ENCODE measurements at regions not wholly inside any gene's neighbourhood (a gene's known extent, or its start where the extent isn't known, plus 50 kb on each side); places are given as distances from the start of the nearest gene placed in this dataset.

DNA sequence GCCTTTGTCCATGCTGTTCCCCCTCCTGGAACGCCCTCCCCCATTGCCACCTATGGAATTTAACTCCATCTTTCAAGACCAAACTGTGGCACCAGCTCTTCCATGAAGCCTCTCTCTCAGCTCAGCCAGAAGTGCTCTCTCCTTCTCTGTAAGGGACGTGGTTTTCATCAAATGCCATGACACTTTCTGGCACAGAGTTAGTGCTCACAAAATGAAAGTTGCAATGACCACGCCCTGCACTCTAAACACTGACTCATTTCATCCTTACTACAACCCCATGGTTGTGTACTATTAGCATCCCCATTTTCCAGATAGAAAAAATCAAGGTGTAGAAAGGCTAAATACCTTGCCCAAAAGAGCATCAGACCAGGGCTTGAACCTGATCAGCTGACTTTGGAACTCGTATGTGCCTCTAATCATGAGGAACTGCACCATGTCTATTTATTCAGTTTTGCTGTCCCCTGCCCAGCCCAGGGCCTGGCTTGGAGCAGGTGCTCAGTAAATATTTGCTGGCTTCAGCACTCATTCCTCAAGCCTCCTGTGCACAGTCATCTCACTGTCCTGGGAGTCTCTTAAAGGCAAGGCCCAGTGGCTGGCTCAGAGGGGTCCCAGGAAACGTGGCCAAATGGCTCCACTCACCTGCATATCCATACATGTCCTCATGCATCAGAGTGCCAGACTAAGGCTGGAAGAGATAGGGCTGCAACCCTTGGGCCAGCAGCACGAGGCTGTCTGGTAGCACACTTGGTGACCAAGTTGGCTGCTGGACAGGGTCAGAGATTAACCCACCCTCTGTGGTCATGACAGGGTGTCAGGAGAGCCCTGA, 77.9 kb downstream of the MRPL14 start:
- DNase-seq (ENCODE audit: low spot score in 2 of 2): no peak
- H3K36me3 ChIP-seq: no peaks in the 10 kb centered on the region
- peak overlapping the region; percentile 84 to 91 for H3K27ac ChIP-seq
- TF ChIP-seq, protein P1, sequence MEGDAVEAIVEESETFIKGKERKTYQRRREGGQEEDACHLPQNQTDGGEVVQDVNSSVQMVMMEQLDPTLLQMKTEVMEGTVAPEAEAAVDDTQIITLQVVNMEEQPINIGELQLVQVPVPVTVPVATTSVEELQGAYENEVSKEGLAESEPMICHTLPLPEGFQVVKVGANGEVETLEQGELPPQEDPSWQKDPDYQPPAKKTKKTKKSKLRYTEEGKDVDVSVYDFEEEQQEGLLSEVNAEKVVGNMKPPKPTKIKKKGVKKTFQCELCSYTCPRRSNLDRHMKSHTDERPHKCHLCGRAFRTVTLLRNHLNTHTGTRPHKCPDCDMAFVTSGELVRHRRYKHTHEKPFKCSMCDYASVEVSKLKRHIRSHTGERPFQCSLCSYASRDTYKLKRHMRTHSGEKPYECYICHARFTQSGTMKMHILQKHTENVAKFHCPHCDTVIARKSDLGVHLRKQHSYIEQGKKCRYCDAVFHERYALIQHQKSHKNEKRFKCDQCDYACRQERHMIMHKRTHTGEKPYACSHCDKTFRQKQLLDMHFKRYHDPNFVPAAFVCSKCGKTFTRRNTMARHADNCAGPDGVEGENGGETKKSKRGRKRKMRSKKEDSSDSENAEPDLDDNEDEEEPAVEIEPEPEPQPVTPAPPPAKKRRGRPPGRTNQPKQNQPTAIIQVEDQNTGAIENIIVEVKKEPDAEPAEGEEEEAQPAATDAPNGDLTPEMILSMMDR (IDR thresholded peaks at IDR 0.05): no peak
- TF ChIP-seq POLR2A (IDR thresholded peaks at IDR 0.05): no peak
- TF ChIP-seq POLR2AphosphoS5 (IDR thresholded peaks at IDR 0.05): no peak
- no peaks in the 10 kb centered on the region for H3K9me3 ChIP-seq
- peaks cover 16 to 42% of the 10 kb centered on the region in 2 donors for H3K4me1 ChIP-seq
- no peak overlapping the region for H3K4me3 ChIP-seq
- intact Hi-C loops (cut with DNase I; ENCODE audit: low total_unique reads): no loop called here
- no peaks in the 10 kb centered on the region for H3K27me3 ChIP-seq

GRCh38 chr6:44048277-44048676, 79.0 kb downstream of the MRPL14 start:
- Histone ChIP-seq H3K27me3 (no peaks in the 10 kb centered on the region), H3K36me3 (no peaks in the 10 kb centered on the region), H3K4me1 (peaks cover 19 to 50% of the 10 kb centered on the region in 2 donors), H3K4me3 (no peak overlapping the region), H3K9me3 (no peaks in the 10 kb centered on the region), H3K27ac (peak overlapping the region; percentile 84 to 91)
- TF ChIP-seq, protein P1 (IDR thresholded peaks at IDR 0.05): no peak
- TF ChIP-seq POLR2AphosphoS5 (IDR thresholded peaks at IDR 0.05) (no peak), POLR2A (IDR thresholded peaks at IDR 0.05) (no peak)
- no peak for DNase-seq (ENCODE audit: low spot score in 2 of 2)
- intact Hi-C loops (cut with DNase I; ENCODE audit: low total_unique reads): no loop called here

DNA sequence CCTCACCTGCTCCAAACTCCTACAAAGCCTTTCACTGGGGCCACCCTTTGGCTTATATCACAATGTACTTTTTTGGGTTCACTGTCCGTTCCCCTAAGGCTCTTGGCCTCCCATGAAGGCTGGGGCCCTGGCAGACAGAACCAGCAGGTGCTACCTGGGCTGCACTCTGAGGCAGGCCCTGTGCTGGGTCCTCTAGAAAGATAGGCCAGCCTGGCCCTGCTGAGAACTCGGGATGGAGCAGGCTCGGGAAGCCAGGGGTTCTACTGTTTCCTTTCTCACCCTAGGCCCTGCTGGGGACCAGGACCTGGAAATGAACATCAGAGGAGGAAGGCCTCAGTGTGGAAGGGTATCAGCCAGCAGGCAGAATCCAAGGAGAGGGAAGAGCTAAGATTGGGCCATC, 79.5 kb downstream of the MRPL14 start:
- no peak for DNase-seq (ENCODE audit: low spot score in 2 of 2)

GRCh38 chr6:44047179-44047546, 80.1 kb downstream of the MRPL14 start:
- peak overlapping the region; percentile 84 to 91 for H3K27ac ChIP-seq
- H3K4me1 ChIP-seq: peaks cover 25 to 51% of the 10 kb centered on the region in 2 donors
- no peaks in the 10 kb centered on the region for H3K27me3 ChIP-seq
- no peak for DNase-seq (ENCODE audit: low spot score in 2 of 2)
- no peaks in the 10 kb centered on the region for H3K36me3 ChIP-seq
- H3K9me3 ChIP-seq: no peaks in the 10 kb centered on the region
- TF ChIP-seq POLR2A (IDR thresholded peaks at IDR 0.05): no peak
- peak in 1 of 3 donors; percentile 4 for TF ChIP-seq POLR2AphosphoS5 (IDR thresholded peaks at IDR 0.05)
- TF ChIP-seq, protein P1 (IDR thresholded peaks at IDR 0.05): no peak
- intact Hi-C loops (cut with DNase I; ENCODE audit: low total_unique reads): loop anchor here (1.0 kb wide), 1 partner anchor 39 kb away; no protein-coding TSS in a partner anchor
- no peak overlapping the region for H3K4me3 ChIP-seq

More for the DNA sequence above, 79.5 kb downstream of the MRPL14 start:
- H3K4me3 ChIP-seq: no peak overlapping the region
- no peaks in the 10 kb centered on the region for H3K27me3 ChIP-seq
- peaks cover 21 to 52% of the 10 kb centered on the region in 2 donors for H3K4me1 ChIP-seq
- no peaks in the 10 kb centered on the region for H3K9me3 ChIP-seq
- intact Hi-C loops (cut with DNase I; ENCODE audit: low total_unique reads): loop anchor here (1.0 kb wide), 1 partner anchor 40 kb away; no protein-coding TSS in a partner anchor
- TF ChIP-seq POLR2AphosphoS5 (IDR thresholded peaks at IDR 0.05): no peak
- TF ChIP-seq, protein P1 (IDR thresholded peaks at IDR 0.05): no peak
- TF ChIP-seq POLR2A (IDR thresholded peaks at IDR 0.05): no peak
- H3K27ac ChIP-seq: peak overlapping the region; percentile 84 to 91
- H3K36me3 ChIP-seq: no peaks in the 10 kb centered on the region

GRCh38 chr6:44046516-44047178, 80.6 kb downstream of the MRPL14 start:
- peak overlapping the region; percentile 84 to 91 for H3K27ac ChIP-seq
- H3K4me3 ChIP-seq: no peak overlapping the region
- no peak for TF ChIP-seq POLR2AphosphoS5 (IDR thresholded peaks at IDR 0.05)
- H3K27me3 ChIP-seq: no peaks in the 10 kb centered on the region
- H3K36me3 ChIP-seq: no peaks in the 10 kb centered on the region
- peak in 1 of 2 donors; percentile 86 for DNase-seq (ENCODE audit: low spot score in 2 of 2)
- H3K4me1 ChIP-seq: peaks cover 25 to 47% of the 10 kb centered on the region in 2 donors
- intact Hi-C loops (cut with DNase I; ENCODE audit: low total_unique reads): loop anchor here (1.0 kb wide), 1 partner anchor 38 kb away; no protein-coding TSS in a partner anchor
- H3K9me3 ChIP-seq: no peaks in the 10 kb centered on the region

All from breast epithelium (tissue), 4 donors.